Uterus (tissue), 3 donors: ENCODE measurements at regions not wholly inside any gene's neighbourhood (a gene's known extent, or its start where the extent isn't known, plus 50 kb on each side); places are given as distances from the start of the nearest gene placed in this dataset.

Experiments used
- DNase-seq, 2 donors: peaks; one replicate each; pipeline ENCODE4 v3.0.0-alpha.2; 2019 to 2020
- H3K27ac ChIP-seq, 2 donors: fragments of 200-600 bp; sonication (generic); 1 replicate in 1 of 2; 2 replicates in 1 of 2; pipeline ENCODE4 v1.5.1; 2016 to 2018
- H3K27me3 ChIP-seq, 2 donors: fragments of 200-600 bp; sonication (generic); one replicate each; pipeline ENCODE4 v1.5.1; 2018 to 2019; ENCODE audit warnings: control low read depth in 1 of 2
- H3K36me3 ChIP-seq, 2 donors: fragments of 200-600 bp; sonication (generic); one replicate each; pipeline ENCODE4 v1.5.1; 2019; ENCODE audit warnings: control low read depth in 1 of 2
- H3K4me1 ChIP-seq, 2 donors: fragments of 200-600 bp; sonication (generic); one replicate each; pipeline ENCODE4 v1.5.1; 2018 to 2019; ENCODE audit warnings: control low read depth in 1 of 2
- H3K4me3 ChIP-seq, 2 donors: fragments of 200-600 bp; sonication (generic); 1 replicate in 1 of 2; 2 replicates in 1 of 2; pipeline ENCODE4 v1.5.1; 2018 to 2019; ENCODE audit warnings: mild to moderate bottlenecking in 1 of 2
- H3K9me3 ChIP-seq, 2 donors: fragments of 200-600 bp; sonication (generic); one replicate each; pipeline ENCODE4 v1.5.1; 2019; ENCODE audit warnings: control low read depth in 1 of 2
- POLR2A ChIP-seq, 2 donors: fragments of 450-650 bp; IDR thresholded peaks; one replicate each; pipeline ENCODE4 v1.6.1; 2016; ENCODE audit warnings: antibody characterized with exemption in 2 of 2, mild to moderate bottlenecking in 1 of 2, moderate library complexity in 1 of 2
- intact Hi-C: fragments of 100-400 bp; cut with DNase I; formaldehyde crosslinking; loops from one replicate; pipeline ENCODE4 v1.15.1; 2023; ENCODE audit warnings: low total_unique reads
- TF ChIP-seq, protein P1 (sequence below), 4 experiments: fragments of 200-600 bp in 2 of 4; fragments of 450-650 bp in 2 of 4; sonication (generic) in 2 of 4; IDR thresholded peaks; one replicate each; pipeline ENCODE4 v1.5.1; 2016 to 2019; ENCODE audit warnings: antibody characterized with exemption in 4 of 4, mild to moderate bottlenecking in 2 of 4, moderate library complexity in 1 of 4
- donor health status: DM: yes; HTN: yes; CAD: no.

DNA sequence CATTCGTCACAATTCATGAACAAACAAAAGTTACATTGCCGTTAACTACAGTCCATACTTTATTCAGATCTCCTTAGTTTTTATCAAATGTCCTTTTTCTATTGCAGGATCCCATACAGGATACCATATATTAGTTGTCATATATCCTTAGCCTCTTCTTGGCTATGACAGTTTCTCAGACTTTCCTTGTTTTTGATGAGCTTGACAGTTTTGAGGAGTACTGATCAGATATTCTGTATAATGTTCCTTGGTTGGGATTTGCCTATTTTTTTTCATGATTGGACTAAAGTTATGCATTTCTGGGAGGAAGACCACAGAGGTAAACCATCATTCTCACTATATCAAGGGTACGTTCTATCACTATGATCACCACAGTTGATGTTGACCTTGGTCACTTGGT lies 1627.4 kb upstream of the C9orf72 start:
- Histone ChIP-seq H3K27ac (no peak overlapping the region), H3K9me3 (no peaks in the 10 kb centered on the region), H3K36me3 (no peaks in the 10 kb centered on the region), H3K4me3 (no peak overlapping the region), H3K4me1 (peaks cover 0 to 6% of the 10 kb centered on the region in 2 donors), H3K27me3 (no peaks in the 10 kb centered on the region)
- intact Hi-C loops = no loop called here
- DNase-seq = no peak
- no peak for TF ChIP-seq POLR2A (IDR thresholded peaks at IDR 0.05)
- TF ChIP-seq, protein P1, sequence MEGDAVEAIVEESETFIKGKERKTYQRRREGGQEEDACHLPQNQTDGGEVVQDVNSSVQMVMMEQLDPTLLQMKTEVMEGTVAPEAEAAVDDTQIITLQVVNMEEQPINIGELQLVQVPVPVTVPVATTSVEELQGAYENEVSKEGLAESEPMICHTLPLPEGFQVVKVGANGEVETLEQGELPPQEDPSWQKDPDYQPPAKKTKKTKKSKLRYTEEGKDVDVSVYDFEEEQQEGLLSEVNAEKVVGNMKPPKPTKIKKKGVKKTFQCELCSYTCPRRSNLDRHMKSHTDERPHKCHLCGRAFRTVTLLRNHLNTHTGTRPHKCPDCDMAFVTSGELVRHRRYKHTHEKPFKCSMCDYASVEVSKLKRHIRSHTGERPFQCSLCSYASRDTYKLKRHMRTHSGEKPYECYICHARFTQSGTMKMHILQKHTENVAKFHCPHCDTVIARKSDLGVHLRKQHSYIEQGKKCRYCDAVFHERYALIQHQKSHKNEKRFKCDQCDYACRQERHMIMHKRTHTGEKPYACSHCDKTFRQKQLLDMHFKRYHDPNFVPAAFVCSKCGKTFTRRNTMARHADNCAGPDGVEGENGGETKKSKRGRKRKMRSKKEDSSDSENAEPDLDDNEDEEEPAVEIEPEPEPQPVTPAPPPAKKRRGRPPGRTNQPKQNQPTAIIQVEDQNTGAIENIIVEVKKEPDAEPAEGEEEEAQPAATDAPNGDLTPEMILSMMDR (IDR thresholded peaks at IDR 0.05) = no peak

DNA sequence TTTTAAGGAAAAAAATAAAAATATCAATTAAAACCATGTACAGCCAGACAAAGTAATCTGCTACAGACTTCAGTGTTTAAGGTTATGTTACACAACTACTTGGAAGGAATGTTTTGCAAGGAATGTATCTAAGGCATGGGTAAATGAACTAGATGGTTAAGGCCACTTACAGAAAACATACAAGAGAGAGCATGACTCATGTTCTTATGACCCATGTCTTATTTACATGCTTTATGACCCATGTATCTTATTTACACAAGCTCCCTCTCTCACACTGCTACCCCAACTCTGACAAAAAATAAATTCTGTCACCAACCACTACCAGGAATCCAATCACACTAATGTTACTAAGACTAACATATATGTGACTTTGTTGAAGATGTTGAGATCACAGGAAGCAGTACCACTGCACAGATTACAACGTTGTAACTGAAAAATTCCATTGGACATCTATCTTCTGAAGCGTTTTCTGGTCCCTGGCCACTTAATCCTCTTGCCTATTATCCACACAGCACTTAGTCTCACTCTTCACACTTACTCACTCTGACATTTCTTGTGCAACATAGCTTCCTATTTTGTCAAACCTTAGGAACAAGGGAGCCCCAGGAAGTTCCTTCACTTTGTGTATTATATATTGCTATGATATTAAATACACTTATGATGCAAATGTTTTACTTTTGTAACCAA lies 1630.1 kb upstream of the C9orf72 start:
- Histone ChIP-seq H3K27ac (no peak overlapping the region), H3K4me3 (no peak overlapping the region), H3K9me3 (no peaks in the 10 kb centered on the region), H3K27me3 (no peaks in the 10 kb centered on the region), H3K36me3 (no peaks in the 10 kb centered on the region), H3K4me1 (no peaks in the 10 kb centered on the region)
- no peak for DNase-seq
- intact Hi-C loops = no loop called here
- TF ChIP-seq POLR2A (IDR thresholded peaks at IDR 0.05) = no peak
- TF ChIP-seq, protein P1 (IDR thresholded peaks at IDR 0.05) = no peak

DNA sequence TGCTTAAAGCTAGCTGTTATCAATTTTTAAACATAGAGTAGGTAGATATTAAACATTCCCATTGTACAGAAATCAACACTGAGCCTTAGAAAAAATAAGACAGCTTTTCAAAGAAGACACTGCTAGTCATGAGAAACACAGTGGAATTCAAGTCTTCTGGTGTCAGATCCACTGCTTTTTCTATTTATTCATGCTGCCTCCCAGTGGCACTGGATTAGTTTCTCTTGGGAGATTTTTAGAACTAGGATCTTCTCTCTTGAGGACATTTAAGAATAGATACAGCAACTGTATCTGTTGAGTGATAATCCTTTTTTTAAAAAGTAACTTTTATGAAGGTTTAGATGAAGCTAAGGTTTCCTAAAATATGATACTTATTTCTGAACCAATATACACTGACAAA lies 1635.4 kb upstream of the C9orf72 start:
- no peak for DNase-seq
- intact Hi-C loops = no loop called here
- H3K9me3 ChIP-seq = no peaks in the 10 kb centered on the region
- H3K27me3 ChIP-seq = no peaks in the 10 kb centered on the region
- H3K4me3 ChIP-seq = no peak overlapping the region
- no peak for TF ChIP-seq POLR2A (IDR thresholded peaks at IDR 0.05)
- TF ChIP-seq, protein P1 (IDR thresholded peaks at IDR 0.05) = peak in 3 of 4 experiments; percentile 13 to 30 (median 18)
- no peak overlapping the region for H3K27ac ChIP-seq
- no peaks in the 10 kb centered on the region for H3K36me3 ChIP-seq
- H3K4me1 ChIP-seq = no peaks in the 10 kb centered on the region

DNA sequence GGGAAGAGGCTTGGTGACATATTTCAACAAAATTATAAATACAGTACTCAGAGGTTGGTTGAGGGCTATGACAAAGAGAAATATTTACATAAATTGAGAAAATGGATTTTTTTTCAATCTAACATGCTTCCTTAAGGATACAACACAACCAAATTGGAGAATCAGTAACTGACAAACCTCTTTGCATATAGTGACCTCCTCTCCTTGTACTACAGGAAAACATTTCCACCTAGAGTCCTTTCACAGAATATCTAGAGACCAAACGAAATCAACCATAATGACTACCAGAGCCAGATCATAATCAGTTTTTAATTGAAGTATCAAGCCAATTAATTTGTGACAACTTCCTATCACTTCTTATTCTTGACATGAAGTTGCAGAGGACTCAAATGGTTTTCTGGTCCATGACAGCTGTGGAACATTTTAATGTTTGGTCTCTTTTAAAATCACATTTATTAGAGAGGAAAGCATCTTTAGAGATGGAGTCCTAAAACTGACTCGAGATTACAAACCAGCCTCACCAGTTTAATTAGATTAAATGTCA lies 1636.5 kb upstream of the C9orf72 start:
- Histone ChIP-seq H3K36me3 (no peaks in the 10 kb centered on the region), H3K4me1 (no peaks in the 10 kb centered on the region), H3K9me3 (no peaks in the 10 kb centered on the region), H3K27ac (no peak overlapping the region), H3K4me3 (no peak overlapping the region), H3K27me3 (no peaks in the 10 kb centered on the region)
- TF ChIP-seq, protein P1 (IDR thresholded peaks at IDR 0.05) = no peak
- no peak for TF ChIP-seq POLR2A (IDR thresholded peaks at IDR 0.05)
- intact Hi-C loops = no loop called here
- no peak for DNase-seq

DNA sequence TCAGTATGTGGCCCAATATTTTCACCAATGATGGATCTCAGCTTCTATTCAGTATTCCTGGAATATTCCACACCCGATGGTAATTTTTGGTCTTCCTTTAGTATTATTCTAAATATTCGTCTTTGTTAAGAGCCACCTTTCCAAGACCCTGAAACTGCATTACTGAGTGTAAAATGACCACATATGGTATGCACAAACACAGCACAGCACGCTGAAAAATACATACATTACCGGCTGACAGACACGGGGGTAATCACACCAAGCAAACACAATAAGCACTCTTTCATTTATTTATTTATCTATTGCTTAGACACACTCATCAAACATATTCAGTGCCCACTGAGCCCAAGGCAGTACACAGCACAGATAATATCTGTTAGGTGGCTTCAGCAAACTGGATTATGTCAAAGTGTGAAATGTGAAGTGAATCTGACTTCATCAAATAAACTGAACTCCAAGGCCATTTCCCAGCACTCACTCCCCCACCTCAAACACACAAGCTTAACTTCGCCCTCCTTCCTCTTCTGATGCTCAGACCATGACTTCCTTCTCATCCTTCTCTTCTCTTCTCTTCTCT lies 1637.8 kb upstream of the C9orf72 start:
- intact Hi-C loops = no loop called here
- Histone ChIP-seq H3K36me3 (no peaks in the 10 kb centered on the region), H3K27ac (peak overlapping the region; percentile 66 to 82), H3K9me3 (no peaks in the 10 kb centered on the region), H3K4me1 (no peaks in the 10 kb centered on the region), H3K27me3 (no peaks in the 10 kb centered on the region), H3K4me3 (peak overlapping the region; percentile 50 to 55)
- TF ChIP-seq, protein P1 (IDR thresholded peaks at IDR 0.05) = no peak
- no peak for TF ChIP-seq POLR2A (IDR thresholded peaks at IDR 0.05)
- DNase-seq = no peak
